Right lobe of liver (tissue), 4 donors: ENCODE measurements at regions not wholly inside any gene's neighbourhood (a gene's known extent, or its start where the extent isn't known, plus 50 kb on each side); places are given as distances from the start of the nearest gene placed in this dataset.

ENCODE experiments used
- CTCF ChIP-seq, 4 donors: fragments of 200-600 bp in 3 of 4; fragments of 450-650 bp in 1 of 4; IDR thresholded peaks; one replicate each; pipeline versions ENCODE4 v1.5.1 to v1.8.0; 2016 to 2022; ENCODE audit warnings: antibody characterized with exemption in 4 of 4, mild to moderate bottlenecking in 2 of 4
- POLR2A ChIP-seq: fragments of 450-650 bp; IDR thresholded peaks from one replicate; pipeline ENCODE4 v1.6.1; 2017; ENCODE audit warnings: antibody characterized with exemption, mild to moderate bottlenecking
- donor health status: DM: no; HTN: no; CAD: no.
- donor health status: DM: no; HTN: no; CAD: no.
- donor health status: DM: no; HTN: yes; CAD: no.

DNA sequence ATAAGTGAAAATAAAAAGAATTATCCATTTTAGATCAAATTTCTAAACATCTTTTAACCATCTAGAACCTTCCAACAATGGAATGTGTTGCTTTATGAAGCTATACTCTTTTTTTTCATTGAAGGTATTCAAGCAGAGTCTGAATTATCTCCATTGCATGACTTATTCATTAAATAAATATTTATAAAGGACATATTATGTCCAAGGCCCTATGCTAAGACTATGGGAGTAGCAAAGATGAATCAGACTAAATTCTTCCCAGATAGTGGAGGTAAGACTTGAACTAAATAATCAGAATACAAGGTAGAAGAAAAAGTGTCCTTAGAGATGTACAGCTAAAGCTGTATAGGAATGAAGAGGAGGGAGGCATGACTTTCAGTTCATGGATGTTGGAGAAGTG is 215.5 kb upstream of the RGMB start:
- no peak for TF ChIP-seq CTCF (IDR thresholded peaks at IDR 0.05)
- TF ChIP-seq POLR2A = no peak
